ENCODE measurements at regions not wholly inside any gene's neighbourhood (a gene's known extent, or its start where the extent isn't known, plus 50 kb on each side); places are given as distances from the start of the nearest gene placed in this dataset.

DNA sequence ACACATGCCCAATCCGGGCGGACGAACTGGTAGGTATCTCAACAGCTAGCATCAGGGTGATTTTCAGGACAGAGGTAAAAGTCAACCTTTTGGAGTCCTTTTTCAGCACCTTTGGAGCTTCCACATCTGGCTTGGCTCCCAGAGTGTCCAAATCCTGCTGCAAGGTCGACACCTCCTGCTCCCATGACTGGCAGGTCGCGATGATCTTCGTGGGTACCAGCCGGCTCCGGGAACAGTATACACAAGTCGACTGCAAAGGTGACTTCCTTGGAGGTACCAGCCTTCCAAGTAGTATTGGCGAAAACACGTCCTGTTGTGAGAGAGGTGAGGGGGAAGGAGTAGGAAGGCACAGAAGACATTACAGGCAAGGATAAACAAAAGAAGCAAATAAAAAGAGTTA, 672.7 kb downstream of the TMEM121 start:
- Histone ChIP-seq H3K27me3 (peaks cover 0 to 53% (median 0%) of the 10 kb centered on the region in 3 donors), H3K9me3 (no peaks in the 10 kb centered on the region), H3K36me3 (no peaks in the 10 kb centered on the region), H3K4me1 (no peaks in the 10 kb centered on the region), H3K27ac (no peak overlapping the region), H3K4me3 (no peak overlapping the region)
- WGBS, 5 donors, result 77 to 84% (median 81%) methylated on average over 12 of the region's 12 CpGs
- TF ChIP-seq, protein P1, sequence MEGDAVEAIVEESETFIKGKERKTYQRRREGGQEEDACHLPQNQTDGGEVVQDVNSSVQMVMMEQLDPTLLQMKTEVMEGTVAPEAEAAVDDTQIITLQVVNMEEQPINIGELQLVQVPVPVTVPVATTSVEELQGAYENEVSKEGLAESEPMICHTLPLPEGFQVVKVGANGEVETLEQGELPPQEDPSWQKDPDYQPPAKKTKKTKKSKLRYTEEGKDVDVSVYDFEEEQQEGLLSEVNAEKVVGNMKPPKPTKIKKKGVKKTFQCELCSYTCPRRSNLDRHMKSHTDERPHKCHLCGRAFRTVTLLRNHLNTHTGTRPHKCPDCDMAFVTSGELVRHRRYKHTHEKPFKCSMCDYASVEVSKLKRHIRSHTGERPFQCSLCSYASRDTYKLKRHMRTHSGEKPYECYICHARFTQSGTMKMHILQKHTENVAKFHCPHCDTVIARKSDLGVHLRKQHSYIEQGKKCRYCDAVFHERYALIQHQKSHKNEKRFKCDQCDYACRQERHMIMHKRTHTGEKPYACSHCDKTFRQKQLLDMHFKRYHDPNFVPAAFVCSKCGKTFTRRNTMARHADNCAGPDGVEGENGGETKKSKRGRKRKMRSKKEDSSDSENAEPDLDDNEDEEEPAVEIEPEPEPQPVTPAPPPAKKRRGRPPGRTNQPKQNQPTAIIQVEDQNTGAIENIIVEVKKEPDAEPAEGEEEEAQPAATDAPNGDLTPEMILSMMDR (IDR thresholded peaks at IDR 0.05), result no peak
- TF ChIP-seq POLR2AphosphoS5 (IDR thresholded peaks at IDR 0.05) (no peak), EP300 (IDR thresholded peaks at IDR 0.05) (no peak), POLR2A (IDR thresholded peaks at IDR 0.05) (no peak)
- intact Hi-C loops (cut with DNase I; ENCODE audit: low total_unique reads), result no loop called here
- DNase-seq, result no peak

DNA sequence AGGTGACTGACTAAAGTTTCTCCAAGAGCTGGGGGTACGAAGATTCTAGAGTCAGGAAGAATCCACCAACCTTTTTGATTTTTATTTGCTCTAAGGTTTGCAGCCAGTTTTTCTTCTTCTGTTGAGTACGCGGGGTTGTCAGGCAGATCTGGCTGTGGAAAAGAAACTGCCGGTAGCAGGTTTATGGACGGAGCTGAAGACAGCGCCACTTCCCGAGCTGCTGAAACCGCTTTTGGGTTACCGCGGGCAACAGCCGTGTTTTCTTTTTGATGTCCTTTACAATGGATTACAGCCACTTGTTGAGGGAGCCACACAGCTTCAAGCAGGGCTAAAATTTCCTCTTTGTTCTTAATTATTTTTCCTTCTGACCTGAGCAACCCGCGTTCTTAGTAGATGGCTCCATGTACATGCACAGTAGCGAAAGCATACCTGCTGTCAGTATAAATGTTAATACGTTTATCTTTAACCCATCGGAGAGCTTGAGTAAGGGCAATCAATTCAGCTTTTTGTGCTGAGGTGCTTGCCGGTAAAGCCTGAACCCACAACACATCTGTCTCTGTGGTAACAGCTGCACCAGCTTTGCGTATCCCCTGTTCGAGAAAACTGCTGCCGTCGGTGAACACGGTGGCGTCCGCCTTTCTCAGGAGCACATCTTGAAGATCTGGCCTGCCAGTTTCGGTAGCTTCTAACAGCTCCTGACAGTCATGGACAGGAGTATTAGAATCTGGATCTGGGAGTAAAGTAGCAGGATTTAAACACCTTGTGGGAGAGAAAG, 674.3 kb downstream of the TMEM121 start:
- 81 to 88% (median 85%) methylated on average over 25 of the region's 25 CpGs for WGBS, 5 donors
- no peaks in the 10 kb centered on the region for H3K4me1 ChIP-seq
- intact Hi-C loops (cut with DNase I; ENCODE audit: low total_unique reads), result no loop called here
- no peak for TF ChIP-seq EP300 (IDR thresholded peaks at IDR 0.05)
- TF ChIP-seq, protein P1 (IDR thresholded peaks at IDR 0.05), result no peak
- no peak for TF ChIP-seq POLR2AphosphoS5 (IDR thresholded peaks at IDR 0.05)
- no peak for TF ChIP-seq POLR2A (IDR thresholded peaks at IDR 0.05)
- no peak for DNase-seq
- H3K4me3 ChIP-seq, result no peak overlapping the region
- H3K36me3 ChIP-seq, result no peaks in the 10 kb centered on the region
- peaks cover 0 to 54% (median 0%) of the 10 kb centered on the region in 3 donors for H3K27me3 ChIP-seq
- H3K9me3 ChIP-seq, result no peaks in the 10 kb centered on the region
- H3K27ac ChIP-seq, result no peak overlapping the region

DNA sequence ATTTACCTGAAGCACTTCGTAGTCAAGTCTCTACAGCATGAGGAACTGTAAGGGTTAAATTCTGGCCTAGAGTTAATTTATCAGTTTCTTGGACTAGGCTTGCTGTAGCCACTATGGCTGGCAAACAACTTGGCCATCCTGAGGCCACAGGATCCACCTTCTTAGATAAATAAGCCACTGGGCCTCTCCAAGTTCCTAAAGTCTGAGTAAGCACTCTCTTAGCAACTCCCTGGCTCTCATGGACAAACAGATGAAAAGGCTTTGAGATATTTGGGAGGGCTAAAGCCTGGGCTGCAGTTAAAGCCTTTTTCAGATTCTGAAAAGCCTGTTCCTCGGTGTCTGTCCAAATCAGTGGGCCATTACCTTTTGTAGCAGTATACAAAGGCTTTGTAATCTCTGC, 675.0 kb downstream of the TMEM121 start:
- 40 to 72% (median 61%) methylated on average over 2 of the region's 2 CpGs for WGBS, 5 donors
- TF ChIP-seq EP300 (IDR thresholded peaks at IDR 0.05) (no peak), POLR2AphosphoS5 (IDR thresholded peaks at IDR 0.05) (no peak), POLR2A (IDR thresholded peaks at IDR 0.05) (no peak)
- TF ChIP-seq, protein P1 (IDR thresholded peaks at IDR 0.05), result no peak
- Histone ChIP-seq H3K9me3 (no peaks in the 10 kb centered on the region), H3K36me3 (no peaks in the 10 kb centered on the region), H3K4me1 (no peaks in the 10 kb centered on the region), H3K4me3 (no peak overlapping the region), H3K27me3 (peaks cover 0 to 58% (median 0%) of the 10 kb centered on the region in 3 donors), H3K27ac (no peak overlapping the region)
- no peak for DNase-seq
- intact Hi-C loops (cut with DNase I; ENCODE audit: low total_unique reads), result no loop called here

DNA sequence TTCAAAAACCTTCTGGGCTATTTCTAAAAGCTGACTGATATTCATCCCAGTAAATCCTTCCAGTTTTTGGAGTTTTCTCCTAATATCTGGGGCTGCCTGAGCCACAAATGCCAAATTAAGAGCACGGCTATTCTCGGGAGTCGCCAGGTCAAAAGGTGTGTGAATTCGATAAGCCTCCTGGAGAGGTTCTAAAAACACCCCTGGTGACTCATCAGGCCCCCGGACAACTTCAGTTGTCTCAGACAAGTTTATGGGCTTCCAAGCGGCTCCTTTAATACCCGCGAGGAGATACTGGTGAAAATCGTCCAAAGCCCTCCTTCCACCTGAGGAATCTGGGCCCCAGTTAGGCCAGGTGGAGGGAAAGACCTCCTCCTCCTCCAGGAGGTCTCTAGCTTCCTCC, 677.1 kb downstream of the TMEM121 start:
- H3K27me3 ChIP-seq, result peaks cover 0 to 58% (median 0%) of the 10 kb centered on the region in 3 donors
- H3K36me3 ChIP-seq, result no peaks in the 10 kb centered on the region
- WGBS, 5 donors, result 78 to 89% (median 86%) methylated on average over 9 of the region's 9 CpGs
- intact Hi-C loops (cut with DNase I; ENCODE audit: low total_unique reads), result no loop called here
- no peaks in the 10 kb centered on the region for H3K4me1 ChIP-seq
- no peak overlapping the region for H3K4me3 ChIP-seq
- H3K27ac ChIP-seq, result no peak overlapping the region
- H3K9me3 ChIP-seq, result no peaks in the 10 kb centered on the region
- no peak for TF ChIP-seq POLR2A (IDR thresholded peaks at IDR 0.05)
- no peak for DNase-seq

DNA sequence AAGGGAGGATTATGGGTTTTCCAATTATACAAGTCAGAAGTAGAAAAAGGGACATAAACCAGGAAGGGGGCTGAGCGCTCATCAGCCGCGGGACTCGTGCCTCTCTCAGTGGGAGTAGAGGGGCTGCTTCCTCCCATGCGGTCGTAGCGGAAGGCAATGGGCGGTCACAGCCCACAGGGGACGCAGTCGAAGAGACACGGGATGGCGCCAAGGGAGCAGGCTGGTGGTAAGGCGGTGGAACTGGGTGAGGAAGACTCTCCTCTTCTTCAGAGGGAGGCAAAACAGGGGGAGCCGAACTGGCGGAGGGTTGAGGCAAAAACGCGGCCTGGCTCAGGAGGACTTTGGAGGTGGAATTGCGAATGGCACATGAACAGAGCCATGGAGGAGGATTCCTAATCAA, 677.7 kb downstream of the TMEM121 start:
- no peak overlapping the region for H3K27ac ChIP-seq
- intact Hi-C loops (cut with DNase I; ENCODE audit: low total_unique reads), result no loop called here
- H3K9me3 ChIP-seq, result no peaks in the 10 kb centered on the region
- H3K4me1 ChIP-seq, result no peaks in the 10 kb centered on the region
- H3K36me3 ChIP-seq, result no peaks in the 10 kb centered on the region
- no peak overlapping the region for H3K4me3 ChIP-seq
- TF ChIP-seq POLR2A (IDR thresholded peaks at IDR 0.05) (no peak), EP300 (IDR thresholded peaks at IDR 0.05) (no peak), POLR2AphosphoS5 (IDR thresholded peaks at IDR 0.05) (no peak)
- TF ChIP-seq, protein P1 (IDR thresholded peaks at IDR 0.05), result no peak
- 80 to 89% (median 87%) methylated on average over 18 of the region's 18 CpGs for WGBS, 5 donors
- no peak for DNase-seq
- peaks cover 0 to 59% (median 0%) of the 10 kb centered on the region in 3 donors for H3K27me3 ChIP-seq

Measured in stomach (tissue), 8 donors.